NT2/D1 (cell line): ENCODE measurements at regions not wholly inside any gene's neighbourhood (a gene's known extent, or its start where the extent isn't known, plus 50 kb on each side); places are given as distances from the start of the nearest gene placed in this dataset.

Experiments
- SUZ12 ChIP-seq: IDR thresholded peaks from 2 replicates; pipeline ENCODE4 v1.6.1; 2011; ENCODE audit not compliant: insufficient read length, insufficient read depth; ENCODE audit errors: extremely low read depth
- YY1 ChIP-seq: IDR thresholded peaks from 2 replicates; pipeline ENCODE4 v1.6.1; 2011; ENCODE audit not compliant: insufficient read length, insufficient read depth
- ZNF274 ChIP-seq: IDR thresholded peaks from 2 replicates; pipeline ENCODE4 v1.6.1; 2011; ENCODE audit warnings: mild to moderate bottlenecking, low read depth, low read length

DNA sequence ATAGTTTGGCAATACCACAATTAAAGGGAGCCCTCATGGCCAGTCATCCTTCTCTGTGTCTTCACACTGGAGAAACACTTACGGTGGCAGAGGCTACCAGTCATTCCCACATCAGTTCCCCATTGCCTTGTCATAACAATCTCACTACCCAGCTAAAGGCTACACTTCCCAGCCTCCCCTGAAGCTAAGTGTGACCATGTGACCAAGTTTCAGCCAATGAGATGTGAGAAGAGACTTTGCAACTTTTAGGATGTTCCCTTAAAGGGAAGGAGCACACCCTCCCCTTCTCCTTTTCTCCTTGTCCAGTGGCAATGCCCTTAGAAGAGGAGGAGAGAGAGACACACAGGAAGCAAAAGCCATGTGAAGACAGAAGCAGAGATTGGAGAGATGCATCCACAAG is 89.0 kb upstream of the RAB12 start:
- no peak for TF ChIP-seq YY1
- TF ChIP-seq ZNF274: no peak
- no peak for TF ChIP-seq SUZ12
